ENCODE measurements at regions not wholly inside any gene's neighbourhood (a gene's known extent, or its start where the extent isn't known, plus 50 kb on each side); places are given as distances from the start of the nearest gene placed in this dataset.
"Not testable (repeated sequence)": the region's sequence is repeated elsewhere in the genome, so short reads cannot be mapped to it uniquely, and the experiment has no call there.

GRCh38 chr1:187744665-187745064, 915.9 kb downstream of the PLA2G4A start:
- DNase-seq = no peak

GRCh38 chr1:187755536-187755935, 926.8 kb downstream of the PLA2G4A start:
- no peak for DNase-seq

- not testable (repeated sequence) for DNase-seq
Observed at GRCh38 chr1:187756684-187757083, 927.9 kb downstream of the PLA2G4A start.

GRCh38 chr1:187759825-187760333, 931.1 kb downstream of the PLA2G4A start:
- no peak for DNase-seq

GRCh38 chr1:187762118-187762517, 933.4 kb downstream of the PLA2G4A start:
- no peak for DNase-seq

GRCh38 chr1:187763465-187763864, 934.7 kb downstream of the PLA2G4A start:
- no peak for DNase-seq

- no peak for DNase-seq
Observed at GRCh38 chr1:187763976-187764375, 935.2 kb downstream of the PLA2G4A start.

GRCh38 chr1:187771396-187771795, 942.6 kb downstream of the PLA2G4A start:
- no peak for DNase-seq

GRCh38 chr1:187773168-187773567, 944.4 kb downstream of the PLA2G4A start:
- no peak for DNase-seq

- DNase-seq = no peak
Observed at GRCh38 chr1:187787736-187788135, 959.0 kb downstream of the PLA2G4A start.

GRCh38 chr1:187788718-187789117, 960.0 kb downstream of the PLA2G4A start:
- no peak for DNase-seq

- no peak for DNase-seq
Observed at GRCh38 chr1:187790724-187791123, 962.0 kb downstream of the PLA2G4A start.

- no peak for DNase-seq
Observed at GRCh38 chr1:187794561-187794960, 965.8 kb downstream of the PLA2G4A start.

GRCh38 chr1:187809549-187809948, 980.8 kb downstream of the PLA2G4A start:
- DNase-seq = no peak

- no peak for DNase-seq
Observed at GRCh38 chr1:187816646-187817045, 987.9 kb downstream of the PLA2G4A start.

- DNase-seq = no peak
Observed at GRCh38 chr1:187817782-187818181, 989.0 kb downstream of the PLA2G4A start.

- DNase-seq = no peak
Observed at GRCh38 chr1:187819086-187819485, 990.3 kb downstream of the PLA2G4A start.

GRCh38 chr1:187836557-187836956, 1007.8 kb downstream of the PLA2G4A start:
- no peak for DNase-seq

GRCh38 chr1:187837787-187838186, 1009.0 kb downstream of the PLA2G4A start:
- peak; percentile 28 for DNase-seq

- DNase-seq = no peak
Observed at GRCh38 chr1:187838335-187839293, 1009.9 kb downstream of the PLA2G4A start.

- no peak for DNase-seq
Observed at GRCh38 chr1:187839873-187840272, 1011.1 kb downstream of the PLA2G4A start.

- DNase-seq = no peak
Observed at GRCh38 chr1:187840557-187840956, 1011.8 kb downstream of the PLA2G4A start.

GRCh38 chr1:187842406-187843165, 1013.8 kb downstream of the PLA2G4A start:
- no peak for DNase-seq

GRCh38 chr1:187844313-187844712, 1015.6 kb downstream of the PLA2G4A start:
- no peak for DNase-seq
